ENCODE measurements at regions not wholly inside any gene's neighbourhood (a gene's known extent, or its start where the extent isn't known, plus 50 kb on each side); places are given as distances from the start of the nearest gene placed in this dataset.

- H3K27ac Mint-ChIP-seq: no peak overlapping the region
- no peak for DNase-seq
- H3K27me3 Mint-ChIP-seq (ENCODE audit: low read depth in 3 of 3): peaks cover 0 to 6% (median 0%) of the 10 kb centered on the region in 3 donors
- H3K9me3 Mint-ChIP-seq: peaks cover 0 to 5% (median 0%) of the 10 kb centered on the region in 6 donors
- H3K36me3 Mint-ChIP-seq: peaks cover 0 to 3% (median 0%) of the 10 kb centered on the region in 3 donors
- no peaks in the 10 kb centered on the region for H3K4me1 Mint-ChIP-seq
- H3K4me3 Mint-ChIP-seq: no peak overlapping the region
These were observed 500.3 kb downstream of the DHX35 start for GRCh38 chr20:39462416-39462945.

GRCh38 chr20:39458452-39458851 is 496.3 kb downstream of the DHX35 start:
- Mint-ChIP-seq H3K4me3 (no peak overlapping the region), H3K36me3 (peaks cover 3 to 9% (median 5%) of the 10 kb centered on the region in 3 donors), H3K9me3 (peaks cover 0 to 5% (median 0%) of the 10 kb centered on the region in 6 donors), H3K27me3 (ENCODE audit: low read depth in 3 of 3) (peaks cover 0 to 3% (median 3%) of the 10 kb centered on the region in 3 donors), H3K27ac (no peak overlapping the region), H3K4me1 (no peaks in the 10 kb centered on the region)
- no peak for DNase-seq

DNA sequence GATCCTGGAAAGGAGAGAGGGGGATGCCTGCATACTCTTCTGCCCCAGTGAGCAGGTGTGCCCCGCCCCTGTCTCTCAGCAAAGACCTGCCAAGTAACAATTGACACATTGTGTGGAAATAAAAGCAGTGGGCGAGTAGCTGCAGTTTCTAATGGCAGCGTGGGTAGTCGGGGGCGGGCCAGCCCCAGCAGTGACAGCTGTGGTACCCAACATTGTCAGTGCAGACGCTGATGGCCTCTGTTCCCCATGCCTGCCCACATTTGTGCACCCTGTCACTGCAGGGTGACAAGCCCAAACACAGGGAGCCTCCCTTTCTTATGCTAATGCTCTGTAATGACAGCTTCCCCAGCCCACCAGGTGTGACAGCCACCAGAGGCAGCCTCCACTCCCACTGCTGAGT is 491.7 kb downstream of the DHX35 start:
- peaks cover 0 to 5% (median 0%) of the 10 kb centered on the region in 6 donors for H3K9me3 Mint-ChIP-seq
- peaks cover 1 to 3% (median 3%) of the 10 kb centered on the region in 3 donors for H3K27me3 Mint-ChIP-seq (ENCODE audit: low read depth in 3 of 3)
- DNase-seq: no peak
- no peak overlapping the region for H3K27ac Mint-ChIP-seq
- H3K4me1 Mint-ChIP-seq: no peaks in the 10 kb centered on the region
- H3K4me3 Mint-ChIP-seq: no peak overlapping the region
- H3K36me3 Mint-ChIP-seq: peaks cover 3 to 8% (median 6%) of the 10 kb centered on the region in 3 donors

- DNase-seq: no peak
- no peaks in the 10 kb centered on the region for H3K4me1 Mint-ChIP-seq
- H3K27ac Mint-ChIP-seq: no peak overlapping the region
These were observed 490.6 kb downstream of the DHX35 start for GRCh38 chr20:39452583-39453340.

GRCh38 chr20:39451386-39451785 is 489.2 kb downstream of the DHX35 start:
- peaks cover 3 to 7% (median 6%) of the 10 kb centered on the region in 3 donors for H3K36me3 Mint-ChIP-seq
- H3K27ac Mint-ChIP-seq: no peak overlapping the region
- H3K4me1 Mint-ChIP-seq: no peaks in the 10 kb centered on the region
- peaks cover 0 to 2% (median 0%) of the 10 kb centered on the region in 6 donors for H3K9me3 Mint-ChIP-seq
- no peak for DNase-seq
- no peak overlapping the region for H3K4me3 Mint-ChIP-seq
- peaks cover 0 to 3% (median 1%) of the 10 kb centered on the region in 3 donors for H3K27me3 Mint-ChIP-seq (ENCODE audit: low read depth in 3 of 3)

More at GRCh38 chr20:39452583-39453340, 490.6 kb downstream of the DHX35 start:
- peaks cover 0 to 3% (median 1%) of the 10 kb centered on the region in 3 donors for H3K27me3 Mint-ChIP-seq (ENCODE audit: low read depth in 3 of 3)
- no peak overlapping the region for H3K4me3 Mint-ChIP-seq
- H3K36me3 Mint-ChIP-seq: peaks cover 3 to 8% (median 6%) of the 10 kb centered on the region in 3 donors
- H3K9me3 Mint-ChIP-seq: peaks cover 0 to 2% (median under 1%) of the 10 kb centered on the region in 6 donors

GRCh38 chr20:39446397-39446796 is 484.3 kb downstream of the DHX35 start:
- Mint-ChIP-seq H3K9me3 (peaks cover 0 to 2% (median 0%) of the 10 kb centered on the region in 6 donors), H3K27ac (no peak overlapping the region), H3K27me3 (ENCODE audit: low read depth in 3 of 3) (peaks cover 0 to 2% (median 0%) of the 10 kb centered on the region in 3 donors), H3K4me3 (no peak overlapping the region), H3K36me3 (peaks cover 0 to 4% (median 3%) of the 10 kb centered on the region in 3 donors), H3K4me1 (no peaks in the 10 kb centered on the region)
- no peak for DNase-seq

GRCh38 chr20:39445095-39445494 is 483.0 kb downstream of the DHX35 start:
- Mint-ChIP-seq H3K4me1 (no peaks in the 10 kb centered on the region), H3K9me3 (peaks cover 0 to 2% (median 0%) of the 10 kb centered on the region in 6 donors), H3K36me3 (peaks cover 0 to 4% (median 3%) of the 10 kb centered on the region in 3 donors), H3K27me3 (ENCODE audit: low read depth in 3 of 3) (peaks cover 0 to 2% (median 0%) of the 10 kb centered on the region in 3 donors), H3K4me3 (no peak overlapping the region), H3K27ac (no peak overlapping the region)
- no peak for DNase-seq

DNA sequence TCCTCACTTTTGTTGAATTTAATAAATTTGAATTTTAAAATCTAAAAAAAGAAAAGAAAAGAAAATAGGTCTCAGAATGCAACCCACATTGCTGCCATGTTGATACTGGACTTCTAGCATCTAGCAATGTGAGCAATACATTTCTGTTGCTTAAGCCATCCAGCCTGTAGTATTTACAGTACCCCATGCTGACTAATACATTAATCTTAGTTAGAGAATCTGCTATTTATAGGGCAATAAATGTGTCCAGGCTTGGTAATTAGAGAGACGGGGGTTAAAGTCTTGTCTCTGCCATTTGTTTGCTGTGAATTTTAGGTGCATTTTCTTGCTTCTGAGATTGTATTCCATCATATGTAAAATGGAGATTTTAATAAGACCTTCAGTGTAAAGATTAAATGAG is 471.3 kb downstream of the DHX35 start:
- H3K4me3 Mint-ChIP-seq: no peak overlapping the region
- H3K9me3 Mint-ChIP-seq: peaks cover 2 to 9% (median 4%) of the 10 kb centered on the region in 6 donors
- no peak overlapping the region for H3K27ac Mint-ChIP-seq
- no peaks in the 10 kb centered on the region for H3K4me1 Mint-ChIP-seq
- peaks cover 0 to 4% (median 0%) of the 10 kb centered on the region in 3 donors for H3K36me3 Mint-ChIP-seq
- no peaks in the 10 kb centered on the region for H3K27me3 Mint-ChIP-seq (ENCODE audit: low read depth in 3 of 3)
- DNase-seq: no peak

DNA sequence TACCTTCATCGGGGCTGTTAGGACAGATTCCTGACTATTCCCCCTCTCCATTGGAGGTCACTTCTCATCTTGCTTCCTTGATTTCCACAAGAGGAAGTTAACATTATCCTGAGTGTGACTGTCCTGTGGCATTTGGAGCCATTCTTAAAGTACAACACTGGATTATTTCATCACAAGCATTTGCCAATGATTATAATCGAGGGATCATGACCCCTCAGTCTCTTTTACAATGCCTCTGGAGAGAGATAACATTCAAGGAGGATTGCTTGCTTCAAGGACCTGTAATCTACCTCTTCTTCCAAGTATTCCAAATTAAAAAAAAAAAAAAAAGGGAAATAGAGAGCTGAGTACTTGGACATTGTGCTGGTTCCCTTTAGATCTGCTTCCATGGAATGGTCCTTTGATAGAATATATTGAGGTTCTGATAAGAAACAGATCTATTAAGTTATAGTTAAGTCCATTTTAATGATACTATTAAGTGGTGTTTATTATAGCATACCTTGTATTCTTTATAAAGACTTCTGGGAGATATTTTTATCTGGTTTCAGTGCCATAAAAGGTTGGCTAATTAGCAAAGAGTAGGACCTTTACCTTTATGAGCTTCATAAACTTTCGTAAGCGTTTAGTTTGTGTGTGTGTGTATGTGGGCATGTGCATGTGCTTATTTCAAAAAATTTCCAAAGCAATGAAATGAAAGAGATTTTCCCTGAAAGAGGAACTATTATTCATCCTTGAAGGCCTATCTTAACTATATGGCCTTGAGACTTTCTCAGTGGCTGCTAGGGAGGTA is 469.1 kb downstream of the DHX35 start:
- Mint-ChIP-seq H3K4me1 (no peaks in the 10 kb centered on the region), H3K9me3 (peaks cover 2 to 9% (median 4%) of the 10 kb centered on the region in 6 donors), H3K36me3 (peaks cover 0 to 4% (median 0%) of the 10 kb centered on the region in 3 donors), H3K27me3 (ENCODE audit: low read depth in 3 of 3) (no peaks in the 10 kb centered on the region), H3K4me3 (no peak overlapping the region), H3K27ac (no peak overlapping the region)
- DNase-seq: no peak

DNA sequence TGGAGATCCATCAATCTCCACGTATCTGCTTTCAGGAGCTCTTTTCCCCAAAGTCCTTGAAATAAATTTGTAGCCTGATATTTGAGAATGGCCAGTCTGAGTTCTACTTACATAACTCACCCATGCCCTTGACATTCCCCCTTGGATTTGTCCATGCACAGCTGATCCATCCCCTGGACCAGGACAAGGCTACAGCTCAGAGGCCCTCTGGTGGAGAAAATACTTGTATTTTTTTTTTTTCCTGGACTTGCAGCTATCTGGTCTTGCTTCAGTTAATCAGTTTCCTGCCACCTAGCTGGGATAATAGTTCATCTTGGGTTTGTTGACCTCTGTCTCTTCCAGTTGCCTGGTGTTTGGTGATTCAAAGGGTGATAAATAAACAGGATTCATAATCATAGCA is 467.6 kb downstream of the DHX35 start:
- no peak for DNase-seq
- Mint-ChIP-seq H3K4me1 (no peaks in the 10 kb centered on the region), H3K9me3 (peaks cover 2 to 9% (median 4%) of the 10 kb centered on the region in 6 donors), H3K27me3 (ENCODE audit: low read depth in 3 of 3) (no peaks in the 10 kb centered on the region), H3K4me3 (no peak overlapping the region), H3K27ac (no peak overlapping the region), H3K36me3 (peaks cover 0 to 4% (median 0%) of the 10 kb centered on the region in 3 donors)

GRCh38 chr20:39424962-39425678 is 463.0 kb downstream of the DHX35 start:
- H3K4me3 Mint-ChIP-seq: no peak overlapping the region
- no peaks in the 10 kb centered on the region for H3K9me3 Mint-ChIP-seq
- H3K4me1 Mint-ChIP-seq: no peaks in the 10 kb centered on the region
- no peak for DNase-seq
- H3K27ac Mint-ChIP-seq: no peak overlapping the region
- peaks cover 0 to 6% (median 2%) of the 10 kb centered on the region in 3 donors for H3K27me3 Mint-ChIP-seq (ENCODE audit: low read depth in 3 of 3)
- peaks cover 0 to 4% (median 0%) of the 10 kb centered on the region in 3 donors for H3K36me3 Mint-ChIP-seq

DNA sequence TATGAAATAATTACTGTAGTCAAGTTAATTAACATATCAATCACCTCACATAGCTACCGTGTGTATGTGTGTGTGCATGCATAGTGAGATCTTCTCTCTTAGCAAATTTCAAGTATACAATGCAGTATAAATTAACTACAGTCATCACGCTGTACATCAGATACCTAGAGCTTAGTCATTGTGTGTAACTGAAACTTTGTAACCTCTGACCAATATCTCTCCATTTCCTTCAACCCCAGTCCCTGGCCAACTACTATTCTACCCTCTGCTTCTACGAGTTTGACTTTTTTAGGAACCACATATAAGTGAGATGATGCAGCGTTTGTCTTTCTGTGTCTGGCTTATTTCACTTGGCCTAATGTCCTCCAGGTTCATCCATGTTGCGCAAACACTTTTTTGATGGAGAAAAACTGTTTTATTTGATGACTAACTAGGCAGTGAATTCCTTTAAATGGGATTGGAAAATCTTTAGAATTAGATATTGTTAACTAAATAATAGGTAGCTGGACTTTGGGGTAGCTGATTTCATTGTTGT is 459.5 kb downstream of the DHX35 start:
- no peak for DNase-seq
- no peaks in the 10 kb centered on the region for H3K9me3 Mint-ChIP-seq
- H3K4me3 Mint-ChIP-seq: no peak overlapping the region
- H3K27ac Mint-ChIP-seq: no peak overlapping the region
- H3K36me3 Mint-ChIP-seq: no peaks in the 10 kb centered on the region
- H3K4me1 Mint-ChIP-seq: no peaks in the 10 kb centered on the region
- peaks cover 0 to 6% (median 2%) of the 10 kb centered on the region in 3 donors for H3K27me3 Mint-ChIP-seq (ENCODE audit: low read depth in 3 of 3)

DNA sequence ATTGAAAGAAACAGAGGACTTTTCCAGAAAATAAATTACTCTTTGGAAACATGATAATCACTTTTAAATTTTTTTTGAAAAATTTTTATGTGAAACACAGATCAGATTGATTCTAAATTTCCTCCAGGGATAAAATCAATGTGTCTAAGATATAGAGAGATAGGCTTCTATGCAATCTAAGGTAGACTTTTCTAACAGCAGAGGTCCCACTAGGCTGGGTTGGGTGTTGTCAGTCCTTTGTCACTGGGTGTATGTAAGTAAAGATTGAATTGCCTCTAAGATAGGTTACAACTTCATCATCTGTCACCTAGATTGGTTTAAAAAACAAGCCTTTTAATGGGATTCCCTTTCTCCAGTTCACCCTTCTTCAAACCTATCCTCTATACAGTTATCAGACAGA is 449.9 kb downstream of the DHX35 start:
- Mint-ChIP-seq H3K9me3 (no peaks in the 10 kb centered on the region), H3K4me1 (no peaks in the 10 kb centered on the region), H3K36me3 (no peaks in the 10 kb centered on the region), H3K27me3 (ENCODE audit: low read depth in 3 of 3) (peaks cover 0 to 2% (median 2%) of the 10 kb centered on the region in 3 donors), H3K4me3 (no peak overlapping the region), H3K27ac (no peak overlapping the region)
- DNase-seq: no peak
